NCI-H1694 (cell line): ENCODE measurements at regions not wholly inside any gene's neighbourhood (a gene's known extent, or its start where the extent isn't known, plus 50 kb on each side); places are given as distances from the start of the nearest gene placed in this dataset.

Experiments
- DNase-seq: peaks from one replicate; lab custom pipeline; 2025; lab: John Stamatoyannopoulos, UW

DNA sequence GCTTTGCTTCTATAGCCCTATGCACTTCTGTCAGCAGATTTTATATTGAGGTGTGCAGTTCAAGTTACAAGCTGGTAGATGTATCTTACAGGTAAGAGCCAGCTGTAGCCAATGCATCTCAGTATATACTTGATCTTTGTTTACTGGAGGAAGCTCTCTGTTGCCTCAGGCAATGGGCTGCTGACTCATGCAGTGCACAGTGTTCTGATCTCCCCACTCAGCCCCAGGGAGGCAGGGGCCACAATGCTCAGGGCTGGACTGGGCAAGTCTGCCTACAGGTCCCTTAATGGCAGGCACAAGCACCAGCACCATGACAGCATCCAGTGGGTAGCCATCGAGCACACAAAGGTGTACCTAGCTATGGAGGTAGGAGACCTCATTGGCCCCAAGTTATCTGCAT lies 178.8 kb upstream of the CDH10 start:
- DNase-seq, result no peak

DNA sequence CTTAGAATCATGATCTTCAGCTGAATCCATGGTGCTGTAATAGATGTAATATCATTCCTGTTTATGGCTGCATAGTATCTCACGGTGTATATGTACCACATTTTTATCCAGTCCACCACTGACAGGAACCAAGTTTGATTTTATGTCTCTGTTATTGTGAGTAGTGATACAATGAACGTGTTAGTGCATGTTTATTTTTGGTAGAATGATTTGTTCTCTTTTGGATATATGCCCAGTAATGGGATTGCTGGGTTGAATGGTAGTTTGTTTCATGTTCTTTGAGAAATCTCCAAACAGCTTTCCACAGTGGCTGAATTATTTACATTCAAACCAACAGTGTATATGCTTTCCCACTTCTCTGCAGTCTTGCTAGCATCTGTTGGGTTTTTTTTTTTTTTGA lies 175.1 kb upstream of the CDH10 start:
- peak; percentile 8 for DNase-seq

DNA sequence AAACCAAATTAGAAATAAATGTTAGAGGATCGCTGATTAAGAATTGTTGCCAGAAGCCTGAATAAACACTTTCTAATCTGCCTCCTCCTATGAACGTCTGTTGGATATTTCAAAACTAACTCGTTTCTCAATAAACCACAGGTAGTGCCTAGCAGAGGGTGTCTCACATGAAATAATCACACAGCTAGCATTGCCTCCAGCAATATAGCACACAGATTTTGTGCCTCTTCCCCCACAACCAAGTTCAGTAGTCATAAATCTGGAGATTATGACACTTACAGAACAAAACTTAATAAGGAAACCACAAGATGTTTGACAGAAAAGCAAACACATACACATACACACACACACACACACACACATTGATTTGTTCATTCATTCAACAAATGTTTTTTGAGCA lies 173.2 kb upstream of the CDH10 start:
- DNase-seq, result no peak

DNA sequence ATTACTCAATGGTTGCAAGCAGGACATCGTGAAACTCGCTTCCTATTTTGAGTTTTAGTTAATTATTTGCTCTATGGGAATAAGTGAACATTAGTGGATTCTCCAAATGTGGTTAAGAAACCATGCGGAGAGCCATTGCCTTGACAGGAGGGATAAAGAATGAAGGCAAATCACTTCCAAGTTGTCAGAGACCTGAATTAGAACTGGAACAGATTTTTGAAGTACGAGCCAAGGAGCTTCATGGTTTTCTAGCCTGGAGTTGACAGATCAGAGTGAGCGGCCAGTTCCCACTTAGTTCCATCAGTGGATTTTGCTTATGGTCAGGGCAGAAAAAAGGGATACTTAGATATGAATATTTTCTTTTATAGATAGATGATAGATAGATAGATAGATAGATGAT lies 171.4 kb upstream of the CDH10 start:
- DNase-seq, result no peak

DNA sequence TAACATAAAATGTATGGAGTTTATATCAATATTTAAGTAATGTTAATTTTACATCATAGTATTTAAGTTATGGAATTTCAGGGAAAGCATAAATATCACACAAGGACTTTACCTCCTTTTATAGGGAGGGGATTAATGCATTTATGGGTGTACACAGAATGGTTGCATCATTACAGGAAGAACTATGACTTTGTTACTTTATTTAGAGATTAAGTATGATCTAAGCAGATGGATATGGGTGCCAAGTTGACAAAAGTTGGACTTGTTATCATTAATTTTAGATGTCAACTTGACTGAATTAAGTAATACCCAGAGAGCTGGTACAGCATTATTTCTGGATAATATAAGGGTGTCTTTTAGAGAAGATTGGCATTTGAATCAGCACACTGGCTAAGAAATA lies 160.5 kb upstream of the CDH10 start:
- no peak for DNase-seq

DNA sequence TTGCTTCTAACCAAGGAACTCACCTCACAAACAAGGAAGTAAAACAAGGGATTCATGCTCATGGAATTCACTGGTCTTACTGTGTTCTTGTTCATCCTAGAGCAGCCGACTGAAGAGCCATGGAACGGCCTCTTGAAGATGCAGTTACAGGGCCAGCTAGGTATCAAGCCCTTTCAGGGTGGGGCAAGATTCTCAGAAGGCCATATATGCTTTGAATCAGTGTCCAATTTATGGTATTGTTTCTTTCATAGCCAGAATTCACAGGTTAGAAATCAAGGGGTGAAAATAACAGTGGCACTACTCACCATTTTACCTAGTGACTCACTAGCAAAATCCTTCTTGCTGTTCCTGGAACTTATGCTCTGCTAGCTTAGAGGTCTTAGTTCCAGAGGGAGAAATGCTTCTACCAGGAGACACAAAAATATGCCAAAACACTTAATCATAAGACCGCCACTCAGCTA lies 159.5 kb upstream of the CDH10 start:
- no peak for DNase-seq

DNA sequence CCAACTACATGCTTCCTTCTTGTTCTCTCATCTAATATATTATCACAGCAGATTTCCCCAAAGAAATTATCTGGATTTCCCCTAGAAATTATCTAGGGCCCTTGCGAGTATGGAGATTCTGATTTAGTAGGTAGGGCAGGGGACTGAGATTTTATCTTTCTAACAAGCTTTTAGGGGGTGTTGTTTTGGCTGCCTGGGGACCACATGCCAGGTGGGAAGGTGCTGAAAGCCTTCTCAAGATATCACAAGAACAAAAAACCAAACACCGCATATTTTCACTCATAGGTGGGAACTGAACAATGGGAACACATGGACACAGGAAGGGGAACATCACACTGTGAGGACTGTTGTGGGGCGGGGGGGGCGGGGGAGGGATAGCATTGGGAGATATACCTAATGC lies 146.5 kb upstream of the CDH10 start:
- DNase-seq, result no peak

DNA sequence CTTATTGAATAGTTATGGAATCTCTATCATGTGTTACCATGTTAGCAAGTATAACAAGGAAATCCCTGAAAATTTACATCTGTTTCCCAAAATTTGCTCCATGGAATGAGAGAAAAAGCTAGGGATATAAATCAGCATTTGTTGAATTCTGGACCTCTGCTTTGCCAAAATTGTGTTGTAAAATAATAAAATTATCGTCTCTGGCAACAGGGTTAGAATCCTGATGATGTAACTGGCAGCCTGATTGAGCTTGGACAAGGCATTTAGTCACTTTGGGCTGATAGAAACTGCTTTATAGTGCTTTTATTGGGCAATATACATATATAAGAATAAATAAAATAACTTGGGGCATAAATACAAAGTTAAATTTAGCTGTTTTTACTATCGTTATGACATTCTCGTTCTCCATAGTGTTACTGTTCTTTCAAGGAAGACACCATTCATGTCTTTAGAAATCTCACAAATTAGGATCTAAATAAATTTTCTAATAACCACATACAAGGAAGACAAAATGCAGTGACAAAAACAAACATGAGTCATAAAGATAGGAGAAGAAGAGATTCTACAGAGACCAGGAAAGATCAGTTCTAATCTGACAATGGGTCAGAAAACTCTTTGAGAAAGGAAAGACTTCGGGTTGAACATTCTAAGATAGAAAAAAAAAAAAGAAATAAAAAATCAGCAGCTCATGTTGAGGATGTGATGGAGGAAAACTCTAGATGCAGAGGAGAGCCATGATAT lies 145.0 kb upstream of the CDH10 start:
- DNase-seq, result no peak

DNA sequence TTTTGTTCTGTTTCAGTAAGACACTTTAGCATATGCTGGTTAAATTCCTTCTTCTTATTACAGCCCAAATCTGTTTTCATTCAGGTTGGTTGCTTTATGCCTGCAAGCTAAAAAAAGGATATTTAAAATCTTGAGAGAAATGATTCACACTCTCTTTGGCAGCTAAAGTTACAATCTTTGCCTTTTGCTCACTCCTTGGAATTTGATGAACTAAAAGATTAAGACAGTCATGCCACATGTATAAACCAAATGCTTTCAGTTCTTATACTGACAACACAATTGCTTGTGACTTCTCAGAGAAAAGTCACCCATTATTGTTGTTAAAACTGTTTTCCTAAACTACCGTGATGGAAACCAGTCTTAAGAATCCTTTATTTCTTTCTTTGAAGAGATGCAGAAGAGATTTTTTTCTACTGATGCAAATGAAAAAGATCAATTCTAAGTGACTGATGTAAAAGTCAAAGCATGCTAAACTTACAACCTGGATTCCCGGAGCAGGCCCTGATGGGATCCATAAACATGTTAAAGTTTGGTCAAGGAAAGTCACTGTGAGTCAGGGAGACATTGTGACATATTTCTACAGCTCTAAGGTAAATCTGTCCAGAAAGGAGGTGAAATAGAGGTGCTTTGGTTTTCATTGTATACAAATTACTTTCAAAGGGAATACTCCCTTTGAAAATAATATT lies 144.2 kb upstream of the CDH10 start:
- no peak for DNase-seq

DNA sequence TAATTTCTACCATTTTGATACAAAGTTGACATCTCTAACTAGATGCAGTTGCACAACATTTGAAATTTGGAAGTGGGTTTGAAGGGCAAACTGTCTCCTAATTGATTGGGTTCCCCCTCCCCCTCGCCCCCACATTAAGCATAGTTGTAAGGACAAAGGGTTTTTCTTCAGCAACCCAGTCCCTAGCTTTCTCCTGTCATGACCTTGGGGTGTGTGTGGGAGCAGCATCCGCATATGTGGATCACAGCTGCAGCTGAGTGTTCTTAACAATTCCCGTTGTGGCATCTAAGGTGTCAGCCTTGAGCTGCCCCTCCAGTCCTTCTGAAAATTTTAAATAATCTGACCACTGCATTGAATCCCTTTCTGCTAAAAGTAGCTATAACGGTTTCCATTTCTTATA lies 141.3 kb upstream of the CDH10 start:
- no peak for DNase-seq

DNA sequence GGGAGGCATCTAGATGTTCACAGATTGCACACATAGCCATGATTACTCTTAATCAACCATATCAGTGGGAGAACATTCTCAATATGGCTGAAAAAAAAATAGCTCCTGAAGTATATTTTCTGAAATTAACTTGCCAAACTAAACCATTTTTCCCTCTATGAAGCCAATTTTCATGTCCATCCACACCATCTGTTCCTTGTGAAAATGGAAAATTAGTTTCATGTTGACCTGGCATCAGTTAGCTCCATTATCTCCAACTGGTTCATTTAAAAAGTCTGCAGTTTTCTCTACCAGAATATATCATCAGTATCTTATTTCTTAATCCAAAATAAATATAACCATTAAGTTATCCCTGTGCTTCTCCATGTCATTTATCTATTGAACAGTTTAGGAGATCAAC lies 138.8 kb upstream of the CDH10 start:
- DNase-seq, result no peak

DNA sequence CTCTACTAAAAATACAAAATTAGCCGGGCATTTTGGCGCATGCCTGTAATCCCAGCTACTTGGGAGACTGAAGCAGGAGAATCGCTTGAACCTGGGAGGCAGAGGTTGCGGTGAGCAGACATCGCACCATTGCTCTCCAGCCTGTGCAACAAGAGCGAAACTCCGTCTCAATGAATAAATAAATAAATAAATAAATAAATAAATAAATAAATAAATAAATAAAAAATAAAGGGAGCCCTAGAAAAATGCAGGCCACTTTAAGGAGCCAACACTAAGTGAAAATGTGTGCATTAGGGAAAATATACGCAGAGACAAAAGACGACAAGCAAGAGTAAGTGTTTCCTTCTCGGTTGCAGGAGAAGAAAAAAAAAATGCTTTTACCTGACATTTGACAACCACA lies 132.6 kb upstream of the CDH10 start:
- no peak for DNase-seq

DNA sequence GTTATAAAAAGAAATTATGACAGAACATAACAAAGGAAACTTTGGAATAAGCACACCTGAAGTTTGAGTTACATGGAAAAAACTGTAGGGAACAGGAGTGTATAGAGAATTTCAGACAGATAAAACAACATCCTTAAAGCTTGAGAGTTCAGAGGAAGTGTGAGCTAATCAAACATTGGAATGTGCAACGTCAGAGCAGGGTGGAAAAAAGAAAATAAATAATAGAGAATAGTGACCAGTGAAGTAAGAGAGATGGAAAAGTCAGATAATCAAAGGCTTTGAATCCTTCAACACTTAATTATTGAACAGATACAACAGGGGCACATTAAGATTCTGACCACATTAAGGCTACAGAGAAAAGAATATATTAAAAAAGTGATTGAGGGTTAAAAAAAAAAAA lies 128.5 kb upstream of the CDH10 start:
- DNase-seq, result no peak

DNA sequence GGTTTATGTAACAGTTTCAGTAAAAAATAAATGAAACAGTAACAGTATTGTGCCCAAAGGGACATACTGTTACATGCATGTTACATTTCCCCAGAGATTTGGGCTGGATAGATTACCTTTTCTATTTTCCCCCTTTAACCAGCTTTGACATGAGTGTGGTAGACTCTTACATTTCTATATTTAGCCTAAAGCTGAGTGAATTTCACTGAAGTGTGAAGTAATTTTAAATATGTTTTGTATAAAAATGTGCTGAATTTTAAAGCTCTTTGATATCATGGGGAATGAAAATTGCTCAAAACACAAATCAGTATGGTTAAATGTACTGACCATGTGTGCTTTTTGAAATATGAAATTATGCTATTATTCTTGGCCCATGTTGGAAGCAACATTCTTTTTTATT lies 122.3 kb upstream of the CDH10 start:
- no peak for DNase-seq

DNA sequence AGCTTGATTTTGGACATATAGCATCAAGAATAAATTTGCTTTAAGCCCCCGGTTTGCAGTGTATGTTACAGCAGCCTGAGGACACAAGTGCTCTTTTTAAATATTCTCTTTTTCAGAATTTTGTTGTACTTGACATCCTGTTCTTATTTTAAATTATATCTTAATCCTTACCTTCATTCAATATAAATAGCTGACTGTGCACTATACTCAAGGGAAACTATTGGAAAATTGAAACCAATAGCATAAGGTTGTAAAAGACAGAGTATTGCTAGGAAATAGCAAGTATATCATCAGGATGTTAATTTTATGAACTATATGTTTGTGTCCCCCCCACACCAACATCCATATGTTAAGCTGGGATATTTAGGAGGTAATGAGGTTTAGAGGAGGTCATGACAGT lies 120.4 kb upstream of the CDH10 start:
- no peak for DNase-seq

DNA sequence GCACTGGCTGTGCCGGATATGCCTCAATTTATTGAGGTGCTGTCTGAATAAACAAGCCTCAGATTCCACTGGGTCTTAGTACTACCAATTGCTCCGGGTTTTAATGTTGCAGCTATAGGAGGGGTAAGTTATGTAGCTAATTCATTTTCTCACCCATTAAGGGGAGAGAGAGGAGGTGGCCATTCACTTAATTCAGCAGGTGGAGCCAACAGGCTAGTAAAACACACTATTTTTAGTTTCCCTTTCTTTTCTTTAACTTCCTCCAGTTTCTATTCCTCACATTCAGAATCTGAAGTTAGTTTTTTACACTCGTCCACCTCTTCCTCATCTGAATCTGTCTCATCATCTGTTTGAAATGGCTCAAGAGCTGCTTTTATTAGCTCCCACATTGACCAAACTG lies 105.6 kb upstream of the CDH10 start:
- no peak for DNase-seq

DNA sequence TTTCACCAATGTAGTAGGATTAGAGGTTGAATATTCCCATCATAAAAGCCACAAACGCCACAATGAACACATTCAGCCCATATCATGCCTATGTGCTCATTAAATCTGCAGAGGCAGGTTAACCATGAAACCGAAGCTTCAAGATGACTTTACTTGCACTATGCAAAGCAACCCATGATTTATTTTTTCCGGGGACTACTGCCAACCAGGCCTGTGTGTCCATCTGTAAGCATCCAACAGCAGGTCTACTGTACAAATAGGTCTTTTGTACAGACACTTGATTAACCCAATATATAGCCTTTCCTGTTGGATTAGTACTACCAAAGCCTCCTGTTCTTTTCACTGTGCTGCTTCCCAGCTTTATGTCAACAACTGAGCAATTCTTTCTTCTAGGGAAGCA lies 104.9 kb upstream of the CDH10 start:
- no peak for DNase-seq

DNA sequence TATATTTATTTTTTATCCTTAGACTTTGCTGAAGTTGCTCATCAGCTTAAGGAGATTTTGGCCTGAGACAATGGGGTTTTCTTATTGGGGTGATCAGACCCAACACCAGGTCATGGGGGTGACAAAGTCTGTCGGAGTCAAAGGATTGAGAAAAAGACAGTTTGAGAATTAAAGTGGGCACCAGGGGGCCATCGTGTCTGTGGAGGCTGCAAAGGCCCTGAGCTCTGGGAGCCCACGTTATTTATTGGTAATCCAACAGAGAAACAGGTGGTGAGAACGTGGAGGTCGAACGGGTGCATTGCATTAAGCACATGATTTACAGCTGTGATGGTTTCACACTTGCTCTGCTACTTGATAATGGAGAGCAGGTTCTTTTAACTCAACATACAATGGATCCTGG lies 102.5 kb upstream of the CDH10 start:
- no peak for DNase-seq

DNA sequence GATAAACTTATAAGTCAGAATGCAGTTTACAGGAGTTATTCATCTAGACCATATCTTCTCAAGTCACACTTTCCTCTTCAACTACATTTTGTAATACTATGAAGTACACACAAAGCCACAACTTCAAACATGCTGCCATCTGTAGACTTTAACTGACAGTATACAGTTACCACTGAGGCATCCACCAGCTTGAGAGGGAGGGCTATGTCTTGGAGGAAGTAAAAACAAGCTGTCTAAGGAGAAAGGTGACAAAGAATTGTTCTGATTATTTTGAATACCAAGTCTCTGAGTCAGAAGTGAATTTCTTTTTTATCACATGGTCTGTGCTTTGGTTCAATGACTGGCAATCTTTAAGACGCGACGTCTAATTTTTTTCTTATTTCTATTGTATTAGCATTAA lies 97.6 kb upstream of the CDH10 start:
- no peak for DNase-seq

DNA sequence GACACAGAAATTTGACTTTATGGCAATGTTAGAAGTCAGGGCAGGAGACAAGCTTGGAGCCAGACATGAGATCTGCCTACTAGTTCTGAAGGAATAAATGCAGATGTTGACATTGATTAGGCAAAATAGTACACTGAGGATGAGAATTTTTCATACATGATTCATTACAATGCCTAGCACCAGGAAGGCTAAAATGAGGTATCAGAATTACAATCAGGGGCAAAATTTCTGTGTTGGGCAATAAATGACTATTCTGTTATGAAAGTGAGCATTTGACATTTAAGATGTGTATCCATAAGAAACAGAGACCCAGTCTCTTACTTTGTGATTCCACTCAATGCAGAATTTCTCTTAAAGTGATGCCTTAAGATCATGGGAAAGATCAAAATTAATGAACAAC lies 92.4 kb upstream of the CDH10 start:
- no peak for DNase-seq

DNA sequence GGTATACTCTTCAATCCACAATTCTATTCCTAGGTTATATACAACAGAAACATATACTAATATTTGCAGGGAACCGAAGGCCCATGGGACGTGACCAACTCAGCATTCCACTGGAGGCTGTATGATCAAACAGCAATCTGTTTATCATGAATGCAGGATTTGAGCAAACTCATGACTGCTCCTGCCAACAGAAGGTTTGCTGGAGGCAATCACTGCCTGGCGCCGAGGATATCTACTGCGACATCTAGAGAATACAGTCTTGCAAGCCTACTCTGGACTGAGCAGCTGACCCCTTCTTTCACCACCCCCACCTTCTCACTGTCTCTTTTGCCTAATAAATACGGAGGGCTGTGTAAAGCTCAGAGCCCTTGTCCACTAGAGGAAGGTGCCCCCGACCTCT lies 90.5 kb upstream of the CDH10 start:
- no peak for DNase-seq

DNA sequence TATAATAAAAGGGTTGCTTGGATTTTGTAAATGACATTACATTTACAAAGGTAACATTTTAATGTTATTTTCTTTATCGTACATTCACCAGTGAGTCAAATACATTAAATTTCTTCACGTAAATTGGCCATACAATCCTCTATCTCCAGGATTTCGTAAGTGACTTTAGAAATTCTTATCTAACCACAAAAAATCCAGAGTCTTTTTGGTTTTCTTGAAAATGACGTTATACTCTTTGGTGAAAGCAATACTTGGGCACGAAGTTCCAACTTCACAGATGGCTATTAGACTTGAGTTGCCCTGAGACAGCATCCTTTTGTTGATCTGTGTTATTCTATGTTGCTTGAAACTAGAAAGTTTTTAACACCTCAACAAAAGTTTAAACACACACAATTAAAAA lies 87.4 kb upstream of the CDH10 start:
- DNase-seq, result no peak

DNA sequence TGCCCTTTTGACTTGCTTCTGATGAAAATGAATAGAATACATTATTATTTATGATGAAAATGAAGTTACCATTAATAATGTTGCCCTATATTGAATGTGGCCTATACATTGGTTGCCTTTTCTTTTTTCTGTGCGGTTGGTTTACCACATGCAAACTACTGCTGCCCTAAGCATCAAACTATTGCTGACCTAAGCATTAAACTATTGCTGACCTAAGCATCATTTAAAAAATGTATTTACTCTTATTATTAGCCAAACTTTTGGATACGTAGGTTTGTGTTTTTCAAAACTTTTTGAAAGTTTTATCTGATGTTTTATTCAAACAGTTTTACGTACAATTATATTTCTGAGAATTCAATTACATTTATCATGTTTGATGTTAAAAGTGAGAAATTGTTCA lies 76.0 kb upstream of the CDH10 start:
- no peak for DNase-seq

DNA sequence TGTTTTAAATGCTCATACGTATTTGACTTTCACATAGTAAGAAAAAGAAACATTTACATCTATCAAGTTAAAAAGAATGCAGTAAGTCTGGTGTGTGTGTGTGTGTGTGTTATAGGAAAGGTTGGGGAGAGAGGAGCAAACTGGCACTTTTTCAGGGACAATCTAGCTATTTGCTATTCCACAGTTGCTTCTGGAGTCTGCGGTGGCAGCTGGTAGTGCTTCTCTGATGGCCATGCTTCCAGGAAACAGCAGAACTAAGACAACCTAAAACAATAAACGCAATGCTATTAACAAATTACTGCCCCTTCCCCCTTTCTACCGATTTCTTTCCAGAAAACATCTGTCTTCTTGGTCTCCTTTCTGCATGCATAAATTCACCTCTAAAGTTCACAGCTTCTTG lies 70.0 kb upstream of the CDH10 start:
- peak; percentile 58 for DNase-seq
